ENCODE measurements at regions not wholly inside any gene's neighbourhood (a gene's known extent, or its start where the extent isn't known, plus 50 kb on each side); places are given as distances from the start of the nearest gene placed in this dataset.

DNA sequence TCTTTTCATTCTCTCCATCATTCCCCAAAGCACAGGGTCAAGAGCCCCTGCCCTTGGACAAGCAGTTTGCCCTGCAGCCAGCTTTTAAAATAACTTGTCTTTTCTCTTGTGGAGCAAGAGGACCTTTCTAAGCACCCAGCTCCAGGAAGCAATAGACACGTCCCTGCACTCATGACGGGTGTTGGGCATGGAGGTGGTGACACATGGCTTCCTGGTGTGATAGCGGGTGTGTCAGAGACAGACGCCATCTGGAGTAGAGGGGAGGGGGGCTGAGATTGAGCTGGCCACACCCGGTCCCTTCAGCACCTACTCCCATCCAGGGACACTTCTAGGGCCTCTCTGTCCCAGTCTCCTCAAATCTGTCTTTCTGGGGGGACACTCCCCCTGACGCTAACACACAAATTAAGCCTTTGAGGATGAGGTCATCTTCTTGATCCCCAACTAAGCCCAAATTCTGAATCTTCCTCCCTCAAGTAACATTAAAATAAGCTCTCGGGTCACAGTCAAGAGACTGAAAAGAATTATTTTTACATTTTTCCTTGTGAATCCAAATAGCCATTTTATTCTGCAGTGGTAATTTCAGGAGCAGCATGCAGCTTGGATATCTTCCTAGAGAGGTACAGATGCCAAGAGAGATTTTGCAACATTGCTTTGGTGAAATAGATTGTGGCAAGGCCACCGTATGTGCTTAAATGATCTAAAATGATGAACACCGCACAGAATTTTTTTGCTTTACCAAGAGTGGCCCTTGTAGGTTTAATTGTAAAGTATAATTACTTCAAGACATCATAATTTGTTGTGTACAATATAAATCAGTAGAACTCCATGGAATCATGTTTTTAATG, 216.6 kb upstream of the IRX3 start:
- TF ChIP-seq, protein P1, sequence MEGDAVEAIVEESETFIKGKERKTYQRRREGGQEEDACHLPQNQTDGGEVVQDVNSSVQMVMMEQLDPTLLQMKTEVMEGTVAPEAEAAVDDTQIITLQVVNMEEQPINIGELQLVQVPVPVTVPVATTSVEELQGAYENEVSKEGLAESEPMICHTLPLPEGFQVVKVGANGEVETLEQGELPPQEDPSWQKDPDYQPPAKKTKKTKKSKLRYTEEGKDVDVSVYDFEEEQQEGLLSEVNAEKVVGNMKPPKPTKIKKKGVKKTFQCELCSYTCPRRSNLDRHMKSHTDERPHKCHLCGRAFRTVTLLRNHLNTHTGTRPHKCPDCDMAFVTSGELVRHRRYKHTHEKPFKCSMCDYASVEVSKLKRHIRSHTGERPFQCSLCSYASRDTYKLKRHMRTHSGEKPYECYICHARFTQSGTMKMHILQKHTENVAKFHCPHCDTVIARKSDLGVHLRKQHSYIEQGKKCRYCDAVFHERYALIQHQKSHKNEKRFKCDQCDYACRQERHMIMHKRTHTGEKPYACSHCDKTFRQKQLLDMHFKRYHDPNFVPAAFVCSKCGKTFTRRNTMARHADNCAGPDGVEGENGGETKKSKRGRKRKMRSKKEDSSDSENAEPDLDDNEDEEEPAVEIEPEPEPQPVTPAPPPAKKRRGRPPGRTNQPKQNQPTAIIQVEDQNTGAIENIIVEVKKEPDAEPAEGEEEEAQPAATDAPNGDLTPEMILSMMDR (IDR thresholded peaks at IDR 0.05): no peak
- CTCF ChIA-PET: no interaction called here
- Mint-ChIP-seq H3K27me3 (peaks cover 3% of the 10 kb centered on the region), H3K36me3 (ENCODE audit: low read depth) (no peaks in the 10 kb centered on the region), H3K27ac (no peak overlapping the region), H3K4me1 (no peaks in the 10 kb centered on the region), H3K9me3 (no peaks in the 10 kb centered on the region), H3K4me3 (no peak overlapping the region)
- POLR2A ChIA-PET: no interaction called here
- DNase-seq: no peak
- intact Hi-C loops (cut with micrococcal nuclease): no loop called here
- no peak for ATAC-seq (ENCODE audit: low read depth)

DNA sequence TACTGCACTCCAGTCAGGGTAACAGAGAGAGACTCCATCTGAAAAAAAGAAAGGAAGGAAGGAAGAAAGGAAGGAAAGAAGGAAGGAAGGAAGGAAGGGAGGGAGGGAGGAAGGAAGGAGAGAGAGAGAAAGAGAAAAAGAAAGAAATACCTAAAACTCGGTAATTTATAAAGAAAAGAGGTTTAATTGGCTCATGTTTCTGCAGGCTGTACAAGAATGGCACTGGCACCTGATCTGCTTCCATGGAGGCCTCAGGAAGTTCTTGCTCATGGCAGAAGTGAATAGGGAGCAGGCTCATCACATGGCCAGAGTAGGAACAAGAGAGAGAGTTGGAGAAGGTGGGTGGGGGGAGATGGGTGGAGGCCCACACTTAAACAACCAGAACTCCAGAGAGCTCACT, 215.2 kb upstream of the IRX3 start:
- Mint-ChIP-seq H3K27me3 (peaks cover 2% of the 10 kb centered on the region), H3K4me3 (no peak overlapping the region), H3K9me3 (peaks cover 7% of the 10 kb centered on the region), H3K4me1 (no peaks in the 10 kb centered on the region), H3K27ac (no peak overlapping the region), H3K36me3 (ENCODE audit: low read depth) (no peaks in the 10 kb centered on the region)
- intact Hi-C loops (cut with micrococcal nuclease): no loop called here
- ATAC-seq (ENCODE audit: low read depth) (no peak), DNase-seq (no peak)
- POLR2A ChIA-PET: no interaction called here
- CTCF ChIA-PET: no interaction called here
- TF ChIP-seq, protein P1 (IDR thresholded peaks at IDR 0.05): no peak

GRCh38 chr16:54493594-54493993, 207.0 kb upstream of the IRX3 start:
- Mint-ChIP-seq H3K27me3 (no peaks in the 10 kb centered on the region), H3K36me3 (ENCODE audit: low read depth) (no peaks in the 10 kb centered on the region), H3K4me3 (no peak overlapping the region), H3K27ac (no peak overlapping the region), H3K9me3 (peaks cover 10% of the 10 kb centered on the region), H3K4me1 (no peaks in the 10 kb centered on the region)
- ChIA-PET CTCF (no interaction called here), POLR2A (no interaction called here)
- no peak for DNase-seq
- intact Hi-C loops (cut with micrococcal nuclease): no loop called here
- no peak for ATAC-seq (ENCODE audit: low read depth)
- TF ChIP-seq, protein P1 (IDR thresholded peaks at IDR 0.05): no peak

GRCh38 chr16:54493061-54493460, 206.5 kb upstream of the IRX3 start:
- POLR2A ChIA-PET: no interaction called here
- no peak for DNase-seq
- Mint-ChIP-seq H3K4me1 (no peaks in the 10 kb centered on the region), H3K4me3 (no peak overlapping the region), H3K27ac (no peak overlapping the region), H3K27me3 (no peaks in the 10 kb centered on the region), H3K9me3 (peaks cover 10% of the 10 kb centered on the region), H3K36me3 (ENCODE audit: low read depth) (no peaks in the 10 kb centered on the region)
- intact Hi-C loops (cut with micrococcal nuclease): no loop called here
- no peak for ATAC-seq (ENCODE audit: low read depth)
- CTCF ChIA-PET: no interaction called here
- TF ChIP-seq, protein P1 (IDR thresholded peaks at IDR 0.05): no peak

DNA sequence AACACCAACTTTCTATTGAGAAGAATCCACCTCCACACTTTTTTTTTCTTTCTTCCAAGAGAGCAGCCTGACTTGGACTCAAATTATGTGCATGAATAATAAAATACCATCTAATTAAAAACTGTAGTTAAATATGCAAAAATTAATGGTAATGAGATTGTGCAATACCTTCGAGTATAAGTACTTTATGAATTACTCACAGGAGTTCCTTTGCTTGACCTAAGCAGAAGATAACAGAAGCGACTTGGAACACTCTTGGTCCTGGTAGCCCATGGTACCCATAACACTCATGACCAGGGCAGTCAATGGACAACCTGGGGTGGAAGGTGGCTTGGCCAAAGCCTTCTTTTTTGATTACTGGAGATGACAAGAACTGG, 203.5 kb upstream of the IRX3 start:
- TF ChIP-seq, protein P1 (IDR thresholded peaks at IDR 0.05): no peak
- POLR2A ChIA-PET: no interaction called here
- no peaks in the 10 kb centered on the region for H3K36me3 Mint-ChIP-seq (ENCODE audit: low read depth)
- DNase-seq (no peak), ATAC-seq (ENCODE audit: low read depth) (no peak)
- H3K9me3 Mint-ChIP-seq: no peaks in the 10 kb centered on the region
- intact Hi-C loops (cut with micrococcal nuclease): no loop called here
- H3K27ac Mint-ChIP-seq: no peak overlapping the region
- H3K27me3 Mint-ChIP-seq: no peaks in the 10 kb centered on the region
- CTCF ChIA-PET: no interaction called here
- no peak overlapping the region for H3K4me3 Mint-ChIP-seq
- no peaks in the 10 kb centered on the region for H3K4me1 Mint-ChIP-seq

All from activated B cell treated with CpG ODN at 0.5 μM for 24 hours (primary cell).